Stimulated activated CD4-positive, alpha-beta T cell treated with anti-CD3 and anti-CD28 coated beads, Interleukin-4, amount 100 ng/mL, for 4 hours (primary cell): ENCODE measurements at regions not wholly inside any gene's neighbourhood (a gene's known extent, or its start where the extent isn't known, plus 50 kb on each side); places are given as distances from the start of the nearest gene placed in this dataset.
A peak's percentile ranks its signal among the peaks of the same experiment; 100 is the strongest.
"Not testable (repeated sequence)": the region's sequence is repeated elsewhere in the genome, so short reads cannot be mapped to it uniquely, and the experiment has no call there.

Experiments used
- DNase-seq, 2 experiments: peaks; one replicate each; pipeline ENCODE4 v3.0.0-alpha.2; 2020

DNA sequence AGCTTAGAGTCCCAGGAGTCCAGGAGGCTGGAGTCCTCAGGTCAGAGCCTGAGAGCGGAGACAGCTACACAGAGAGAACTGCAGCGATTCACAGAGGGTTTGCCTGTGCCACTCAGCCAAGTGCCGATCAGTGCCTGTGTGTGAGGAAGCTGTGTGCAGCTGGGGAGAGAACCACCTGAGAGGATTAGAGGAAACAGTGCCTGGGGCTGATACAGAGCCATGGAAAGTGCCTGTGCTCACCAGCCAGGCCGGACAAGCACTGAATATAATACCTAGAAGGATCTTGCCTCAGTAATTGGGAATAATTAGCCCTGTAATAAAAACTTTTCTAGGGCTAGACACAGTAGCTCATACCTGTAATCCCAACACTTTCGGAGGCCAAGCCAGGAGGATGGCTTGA lies 134.7 kb downstream of the ARHGAP11B start:
- DNase-seq, result not testable (repeated sequence)

GRCh38 chr15:30761365-30761764 lies 135.4 kb downstream of the ARHGAP11B start:
- DNase-seq, result not testable (repeated sequence)

GRCh38 chr15:30769390-30770124 lies 134.2 kb upstream of the FAN1 start:
- DNase-seq, result not testable (repeated sequence)

DNA sequence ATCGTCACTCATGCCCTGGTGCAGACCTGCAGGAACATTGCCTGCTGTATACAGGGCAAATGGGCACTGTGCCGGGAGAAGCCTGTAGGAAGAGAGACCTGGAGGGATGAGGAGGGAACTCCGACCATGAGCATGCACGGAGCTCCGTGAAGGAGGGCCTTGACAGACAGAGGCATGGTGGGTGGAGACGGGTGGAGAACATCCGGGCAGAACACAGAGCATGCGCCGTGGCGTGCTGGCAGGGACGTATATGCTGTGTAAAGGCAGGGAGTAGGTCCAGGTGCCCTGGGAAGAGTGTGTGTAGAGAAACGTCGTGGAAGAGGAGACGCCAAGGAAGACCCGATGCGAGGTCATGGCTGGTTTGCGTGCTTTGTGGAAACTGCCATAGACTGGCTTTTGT lies 133.0 kb upstream of the FAN1 start:
- no peak for DNase-seq

DNA sequence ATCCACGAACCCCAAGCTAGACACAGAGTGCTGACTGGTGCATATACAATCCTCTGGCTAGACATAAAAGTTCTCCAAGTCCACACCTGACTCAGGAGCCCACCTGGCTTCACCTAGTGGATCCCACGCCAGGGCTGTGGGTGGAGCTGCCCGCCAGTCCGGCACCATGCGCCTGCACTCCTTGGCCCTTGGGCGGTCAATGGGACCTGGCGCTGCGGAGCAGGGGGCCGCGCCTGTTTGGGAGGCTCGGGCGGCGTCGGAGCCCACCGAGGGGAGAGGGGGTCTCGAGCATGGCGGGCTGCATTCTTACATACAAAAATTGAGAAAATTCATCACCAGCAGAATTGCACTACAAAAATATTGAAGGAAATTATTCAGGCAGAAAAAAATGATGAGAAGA lies 120.7 kb upstream of the FAN1 start:
- no peak for DNase-seq

DNA sequence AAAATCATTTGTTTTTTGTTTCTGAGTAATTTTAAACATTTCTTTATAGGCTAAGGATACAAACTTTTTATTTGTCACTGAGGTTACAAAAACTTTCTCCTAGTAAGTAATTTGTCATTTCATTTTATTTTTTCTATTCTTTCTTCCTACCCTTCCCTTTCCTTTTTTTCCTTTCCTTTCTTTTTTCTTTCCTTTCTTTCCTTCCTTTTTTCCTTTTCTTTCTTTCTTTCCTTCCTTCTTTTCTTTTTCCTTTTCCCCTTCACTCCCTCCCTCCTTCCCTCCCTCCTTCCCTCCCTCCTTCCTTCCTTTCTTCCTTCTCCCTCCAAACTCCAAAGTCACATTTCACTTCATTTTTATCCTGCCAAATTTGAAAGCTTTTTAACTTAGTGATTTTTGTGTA lies 115.1 kb upstream of the FAN1 start:
- no peak for DNase-seq

GRCh38 chr15:30791239-30792175 lies 112.2 kb upstream of the FAN1 start:
- no peak for DNase-seq

DNA sequence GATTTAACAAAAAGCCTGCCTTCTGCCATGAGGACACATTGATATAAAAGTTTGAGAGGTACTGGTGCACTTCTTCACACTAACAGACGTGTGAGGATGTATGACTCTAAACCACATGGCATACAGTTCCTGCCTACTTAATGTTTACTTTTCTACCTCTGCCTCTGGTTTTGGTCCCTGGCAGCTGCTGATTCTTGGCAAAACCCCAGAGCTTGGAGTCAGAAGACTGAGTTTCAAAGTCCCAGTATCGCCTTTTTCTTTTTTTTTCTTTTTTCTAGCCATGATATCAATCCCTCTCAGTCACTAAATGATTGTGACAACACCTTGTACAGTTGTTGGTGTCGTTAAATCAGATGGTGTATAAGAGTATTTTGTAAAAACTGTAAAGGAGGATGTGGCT lies 110.9 kb upstream of the FAN1 start:
- DNase-seq, result not testable (repeated sequence)

GRCh38 chr15:30794388-30794787 lies 109.3 kb upstream of the FAN1 start:
- DNase-seq, result no peak

- not testable (repeated sequence) for DNase-seq
These were observed 104.2 kb upstream of the FAN1 start for GRCh38 chr15:30799565-30799964.

GRCh38 chr15:30801140-30801895 lies 102.4 kb upstream of the FAN1 start:
- DNase-seq, result not testable (repeated sequence)

- not testable (repeated sequence) for DNase-seq
These were observed 101.7 kb upstream of the FAN1 start for GRCh38 chr15:30802001-30802400.

DNA sequence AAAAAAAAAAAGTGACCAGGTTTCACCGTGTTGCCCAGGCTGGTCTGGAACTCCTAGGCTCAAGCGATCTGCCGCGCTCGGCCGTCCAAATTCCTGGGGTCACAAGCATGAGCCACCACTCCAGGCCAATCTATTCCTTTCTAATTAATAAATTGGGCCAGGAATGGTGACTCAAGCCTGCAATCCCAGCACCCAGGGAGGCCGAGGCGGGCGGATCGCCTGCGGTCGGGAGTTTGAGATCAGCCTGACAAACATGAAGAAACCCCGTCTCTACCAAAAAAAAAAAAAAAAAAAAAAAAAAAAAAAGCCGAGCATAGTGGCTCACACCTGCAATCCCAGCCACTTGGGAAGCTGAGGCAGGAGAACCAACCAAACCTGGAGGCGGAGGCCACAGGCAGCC lies 100.0 kb upstream of the FAN1 start:
- DNase-seq, result not testable (repeated sequence)

- DNase-seq, result no peak
These were observed 87.3 kb upstream of the FAN1 start for GRCh38 chr15:30816430-30816829.

- peak; percentile 16 to 23 for DNase-seq
These were observed 80.5 kb upstream of the FAN1 start for GRCh38 chr15:30823068-30823813.

DNA sequence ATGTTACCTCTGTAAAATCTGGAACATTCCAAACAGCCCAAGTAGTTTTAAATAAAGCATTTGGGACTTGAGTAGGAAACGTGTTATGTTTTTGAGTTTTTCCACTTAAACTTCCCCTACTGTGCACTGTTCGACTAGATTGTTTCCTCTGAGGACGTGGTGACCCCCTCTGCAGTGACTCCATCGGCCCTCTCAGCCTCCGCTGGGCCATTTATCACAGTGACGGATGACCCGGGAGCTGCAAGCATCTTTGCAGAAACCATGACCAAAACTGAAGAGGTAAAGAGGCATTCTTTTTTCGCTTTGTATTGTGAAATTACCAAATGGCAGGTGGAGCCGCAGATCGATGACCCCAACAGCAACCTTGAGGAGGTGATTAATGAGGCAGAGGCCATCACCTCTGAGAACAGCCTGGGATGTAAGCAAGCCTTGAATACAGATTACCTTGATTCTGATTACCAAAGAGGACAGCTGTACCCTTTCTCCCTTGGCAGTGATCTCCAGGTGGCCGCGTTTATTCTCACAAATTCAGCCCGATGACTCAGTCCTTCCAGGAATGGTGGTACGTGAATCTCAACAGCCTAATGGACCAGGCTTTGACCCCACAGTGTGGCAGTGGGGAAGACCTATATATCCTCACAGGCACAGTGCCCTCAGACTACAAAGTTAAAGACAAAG lies 79.1 kb upstream of the FAN1 start:
- no peak for DNase-seq

DNA sequence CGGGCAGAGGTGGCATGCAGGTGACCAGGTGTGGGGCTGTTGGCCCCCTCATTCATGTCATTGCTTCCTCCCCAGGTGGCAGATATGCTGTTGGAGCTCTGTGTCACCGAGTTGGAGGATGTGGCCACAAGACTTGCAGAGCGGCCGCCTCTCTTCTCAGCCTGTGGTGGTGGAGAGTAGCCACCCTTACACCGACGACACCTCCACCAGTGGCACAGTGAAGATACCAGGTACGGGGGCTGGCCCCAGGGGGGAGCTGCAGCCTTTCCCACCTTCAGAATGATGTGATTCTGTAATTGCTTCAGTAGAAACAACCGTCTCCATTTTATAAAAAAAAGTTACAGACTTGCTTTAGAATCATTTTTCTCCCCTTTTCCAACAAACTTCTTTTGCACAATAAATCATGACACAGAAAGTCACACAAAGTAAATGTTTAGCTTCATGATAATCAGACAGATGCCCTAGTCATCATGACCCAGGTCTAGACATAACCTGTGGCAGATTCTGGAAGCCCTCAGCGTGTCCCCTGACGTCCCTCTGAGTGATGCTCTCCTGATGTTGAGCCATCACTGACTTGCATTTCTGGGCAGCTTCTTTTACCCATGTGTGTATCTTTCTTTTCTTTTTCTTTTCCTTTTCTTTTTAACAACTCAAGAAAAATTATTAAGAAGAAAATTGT lies 76.0 kb upstream of the FAN1 start:
- no peak for DNase-seq

DNA sequence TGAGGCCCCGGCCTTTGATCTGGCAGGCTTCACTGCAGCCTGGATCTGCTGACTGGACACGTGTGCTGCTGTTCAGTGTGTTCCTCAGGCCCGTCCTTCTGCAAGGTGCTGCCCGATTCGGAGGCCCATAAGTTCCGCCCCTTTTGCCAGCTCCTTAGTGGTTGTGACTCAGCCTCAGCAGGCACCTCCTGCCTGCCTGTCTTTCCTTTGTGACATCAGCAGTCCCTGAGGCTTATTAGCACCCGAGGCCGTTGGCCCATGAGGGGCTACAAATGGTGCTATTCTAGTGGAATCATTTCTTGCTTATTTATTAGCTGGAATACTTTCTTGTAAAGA lies 75.4 kb upstream of the FAN1 start:
- DNase-seq, result not testable (repeated sequence)

- no peak for DNase-seq
These were observed 72.8 kb upstream of the FAN1 start for GRCh38 chr15:30830961-30831360.

DNA sequence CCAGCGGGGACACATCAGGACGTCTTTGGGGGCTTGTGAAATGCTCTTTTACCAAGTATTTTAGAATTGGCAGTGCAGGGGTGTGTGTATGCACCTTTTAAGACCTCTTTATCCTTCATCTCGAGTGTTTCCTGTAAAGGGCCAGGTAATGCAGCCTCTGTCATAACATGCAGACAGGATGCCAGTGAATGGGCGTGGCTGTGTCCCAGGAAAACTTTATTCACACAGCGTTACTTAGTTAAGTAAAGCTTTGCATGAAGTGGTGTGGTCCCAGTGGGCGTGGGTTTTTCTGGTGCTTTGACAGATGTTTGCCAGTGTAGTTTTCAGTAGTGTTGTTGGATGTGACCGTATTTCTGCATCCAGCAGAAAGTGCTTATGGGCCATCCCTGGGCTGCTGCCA lies 70.3 kb upstream of the FAN1 start:
- DNase-seq, result peak in 1 of 2 experiments; percentile 45

DNA sequence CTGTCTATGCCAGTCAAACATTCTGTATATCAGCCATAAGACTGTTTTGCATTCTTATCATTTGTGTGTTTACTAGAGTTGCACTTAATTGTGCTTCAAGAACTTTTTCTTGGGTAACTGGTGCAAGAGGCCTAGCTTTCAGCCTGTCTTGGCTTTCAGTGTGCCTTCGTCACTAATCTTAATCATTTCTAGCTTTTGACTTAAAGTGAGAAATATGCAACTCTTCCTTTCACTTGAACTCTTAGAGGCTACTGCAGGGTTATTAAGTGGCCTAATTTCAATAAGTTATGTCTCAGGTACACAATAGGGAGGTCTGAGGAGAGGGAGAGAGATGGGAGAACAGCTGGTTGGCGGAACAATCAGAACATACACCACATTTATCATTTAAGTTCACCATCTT lies 62.1 kb upstream of the FAN1 start:
- not testable (repeated sequence) for DNase-seq
